ACHN (cell line): ENCODE measurements at regions not wholly inside any gene's neighbourhood (a gene's known extent, or its start where the extent isn't known, plus 50 kb on each side); places are given as distances from the start of the nearest gene placed in this dataset.
A peak's percentile ranks its signal among the peaks of the same experiment; 100 is the strongest.

Experiments used
- DNase-seq: peaks from one replicate; pipeline ENCODE4 v3.0.0-alpha.2; 2015
- in situ Hi-C: cut with HindIII; loops from 2 replicates; pipeline ENCODE4 v1.10.0; 2017; ENCODE audit warnings: low sequenced_read_pairs, low pct_ligation_motif_present, low pct_unique_long_range_greater_than_20kb

DNA sequence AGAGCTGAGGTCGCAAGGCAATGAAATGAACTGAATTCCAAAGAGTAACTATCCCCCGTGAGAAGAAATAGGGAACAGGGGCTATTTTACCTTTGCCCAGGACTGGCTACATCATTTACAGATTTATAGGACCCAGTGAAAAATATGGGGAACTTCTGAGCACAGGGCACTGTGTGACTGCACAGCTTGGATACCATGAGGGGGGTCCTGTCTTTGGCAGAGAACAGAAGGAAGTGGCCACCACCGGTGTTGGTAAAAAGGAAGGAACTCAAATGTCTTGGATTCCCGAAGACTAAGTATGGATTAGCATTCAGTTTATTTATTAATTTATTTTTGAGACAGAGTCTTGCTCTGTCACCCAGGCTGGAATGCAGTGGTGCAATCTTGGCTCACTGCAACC lies 119.6 kb downstream of the B3GNT2 start:
- DNase-seq: no peak
- in situ Hi-C loops: no loop called here

DNA sequence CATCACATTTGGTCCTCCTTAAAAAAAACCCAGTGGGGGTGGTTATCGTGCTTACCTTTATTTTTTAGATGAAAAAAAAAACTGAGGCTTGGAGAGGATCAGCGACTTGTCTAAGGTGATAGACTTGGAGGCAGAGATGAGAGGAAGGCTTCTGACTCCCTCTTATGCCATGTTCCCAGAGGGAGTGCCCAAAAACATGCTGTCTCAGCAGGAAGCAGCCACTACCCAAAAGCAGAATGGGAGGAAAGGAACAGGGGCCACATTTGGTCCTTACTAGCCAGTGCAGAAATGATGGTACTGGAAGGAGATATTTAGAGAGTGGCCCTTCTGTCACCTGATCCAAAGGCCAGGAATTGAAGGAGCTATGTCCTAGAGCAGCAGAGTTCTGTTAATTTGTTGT lies 118.4 kb downstream of the B3GNT2 start:
- in situ Hi-C loops: no loop called here
- no peak for DNase-seq

GRCh38 chr2:62313449-62314227 lies 117.7 kb downstream of the B3GNT2 start:
- DNase-seq: no peak

DNA sequence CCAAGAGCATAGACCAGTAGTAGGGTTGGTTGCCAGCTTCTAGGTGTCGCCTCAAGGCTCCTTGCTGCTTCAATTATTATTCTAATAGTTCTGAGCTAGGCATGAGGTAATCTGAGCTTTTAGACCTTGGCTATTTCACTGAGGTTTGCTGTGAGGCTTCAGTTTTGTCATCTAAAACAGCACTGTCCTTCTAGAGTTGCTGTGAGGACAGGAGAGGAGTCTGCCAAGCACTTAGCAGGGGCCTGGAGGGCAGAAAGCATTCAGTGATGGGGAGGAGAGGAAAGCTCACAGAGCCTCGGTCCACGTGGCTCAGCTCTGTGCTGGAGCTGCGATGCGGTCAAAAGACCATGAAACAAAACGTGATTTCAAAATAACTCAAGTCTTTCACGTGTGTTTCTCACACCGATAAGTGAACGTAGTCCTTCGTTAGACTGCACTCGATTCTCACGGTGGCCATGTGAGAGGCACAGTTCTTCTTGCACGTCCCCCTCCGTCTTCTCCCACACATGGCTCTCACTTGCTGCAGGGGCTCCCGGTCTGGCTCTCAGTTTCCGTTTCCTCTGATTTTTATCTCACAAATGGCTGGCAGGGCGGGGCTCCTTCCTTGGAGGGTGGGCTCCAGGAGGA lies 113.7 kb downstream of the B3GNT2 start:
- in situ Hi-C loops: no loop called here
- DNase-seq: no peak

More at GRCh38 chr2:62313449-62314227, 117.7 kb downstream of the B3GNT2 start:
- in situ Hi-C loops: no loop called here

GRCh38 chr2:62309081-62309464 lies 113.2 kb downstream of the B3GNT2 start:
- in situ Hi-C loops: no loop called here
- no peak for DNase-seq

GRCh38 chr2:62307469-62308389 lies 111.8 kb downstream of the B3GNT2 start:
- in situ Hi-C loops: no loop called here
- no peak for DNase-seq

- in situ Hi-C loops: no loop called here
- DNase-seq: no peak
Measured at GRCh38 chr2:62306751-62307468, 111.0 kb downstream of the B3GNT2 start.

DNA sequence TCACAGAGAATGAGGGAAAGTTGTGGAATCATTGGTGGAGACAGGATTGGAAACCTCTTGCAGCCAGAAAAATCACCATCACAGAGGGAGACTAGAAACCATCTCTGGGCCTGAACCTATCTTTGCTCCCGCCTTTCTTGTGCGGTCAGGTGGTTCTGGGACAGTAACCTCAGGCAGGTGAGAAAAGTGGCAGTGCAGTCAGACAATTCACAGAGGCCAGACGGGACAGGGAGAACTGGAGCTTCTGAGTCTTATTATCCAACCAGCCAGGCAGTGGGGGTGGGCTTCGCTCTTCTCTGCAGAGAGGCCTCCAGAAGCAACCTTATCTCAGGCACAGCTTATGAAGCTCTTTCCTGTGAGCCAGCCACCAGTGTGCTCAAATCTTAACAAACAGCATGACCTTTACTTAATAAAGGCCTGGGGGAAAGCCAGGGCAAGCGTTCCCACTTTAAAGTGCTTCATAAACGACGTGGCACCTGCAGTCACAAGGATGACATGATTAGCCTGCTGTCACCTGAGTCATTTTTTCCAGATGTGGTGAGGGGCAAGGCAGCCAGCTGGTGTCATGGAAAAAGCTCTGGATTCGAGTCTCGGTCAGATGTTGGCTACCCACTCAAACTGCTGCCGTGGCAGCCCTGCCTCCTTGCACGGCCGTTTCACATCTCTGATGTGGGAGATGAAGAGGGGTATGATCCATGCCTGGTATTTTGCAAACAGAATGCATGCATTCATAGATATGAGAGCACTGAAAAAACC lies 109.7 kb downstream of the B3GNT2 start:
- in situ Hi-C loops: no loop called here
- no peak for DNase-seq

DNA sequence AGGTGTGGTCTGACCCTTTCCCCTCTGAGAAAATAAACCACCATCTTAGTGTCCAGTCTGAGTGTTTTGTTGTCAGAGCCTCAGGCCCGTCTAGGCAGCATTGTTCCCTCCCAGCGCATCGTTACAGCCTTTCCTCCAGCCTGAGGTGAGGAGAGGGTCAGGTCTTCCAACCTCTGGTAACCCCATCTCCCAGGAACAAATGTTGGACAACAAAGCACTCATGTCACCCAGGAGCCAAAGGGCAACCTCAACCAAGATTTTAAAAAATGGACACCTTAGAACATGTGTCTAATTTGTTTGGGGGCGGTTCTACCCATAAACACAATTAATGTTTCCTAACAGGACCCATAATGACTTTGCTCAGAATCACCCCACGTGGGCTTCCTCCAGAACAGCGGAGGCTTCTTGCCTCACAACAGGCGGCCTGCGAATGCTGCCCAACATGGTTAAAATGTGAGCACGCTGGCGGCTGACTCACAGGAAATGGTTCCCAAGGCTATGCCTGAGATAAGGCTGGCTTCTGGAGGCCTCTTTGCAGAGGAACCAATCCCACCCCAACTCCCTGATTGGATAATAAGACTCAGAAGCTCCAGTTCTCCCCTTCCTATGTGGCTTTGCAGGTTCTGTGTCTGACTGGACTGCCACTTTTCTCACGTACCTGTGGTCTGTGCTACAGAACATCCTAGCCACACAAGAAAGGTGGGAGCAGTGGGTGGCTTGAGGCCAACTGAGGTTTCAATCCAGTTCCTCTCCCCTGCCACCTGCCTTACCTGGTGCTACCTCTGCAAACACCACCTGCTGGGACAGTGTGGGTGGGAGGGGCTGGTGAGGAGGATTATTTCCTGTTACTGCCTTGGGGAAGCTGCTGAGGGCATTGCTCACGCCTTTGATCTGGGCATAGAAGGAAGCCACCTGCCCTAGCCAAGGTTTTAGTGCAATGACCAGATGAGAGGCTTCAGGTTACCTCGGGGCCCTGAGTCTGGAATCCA lies 108.8 kb downstream of the B3GNT2 start:
- in situ Hi-C loops: no loop called here
- no peak for DNase-seq

DNA sequence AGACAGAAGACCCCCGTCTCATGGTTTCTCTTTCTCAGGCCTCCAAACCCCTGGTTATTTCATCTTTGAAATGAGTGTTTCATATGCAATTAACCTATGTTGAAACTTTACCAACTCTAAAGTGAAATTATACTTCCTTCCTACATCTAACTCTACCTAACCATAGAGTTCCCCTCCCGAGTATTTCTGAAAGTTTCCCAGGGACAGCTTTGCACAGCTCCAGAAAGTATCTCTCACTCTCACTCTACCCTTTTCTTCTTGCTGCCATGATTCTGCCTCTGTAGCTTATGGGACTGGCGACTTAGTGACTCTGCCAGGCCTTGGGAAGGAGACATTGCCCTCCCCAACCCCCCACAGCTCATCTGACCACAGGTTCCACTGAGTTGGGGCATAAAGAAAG lies 107.9 kb downstream of the B3GNT2 start:
- DNase-seq: no peak
- in situ Hi-C loops: no loop called here

- in situ Hi-C loops: no loop called here
- DNase-seq: no peak
Measured at GRCh38 chr2:62302631-62303435, 106.9 kb downstream of the B3GNT2 start.

GRCh38 chr2:62300925-62301324 lies 105.0 kb downstream of the B3GNT2 start:
- in situ Hi-C loops: no loop called here

GRCh38 chr2:62297624-62298010 lies 101.7 kb downstream of the B3GNT2 start:
- DNase-seq: peak; percentile 32
- in situ Hi-C loops: no loop called here

More at GRCh38 chr2:62300925-62301324, 105.0 kb downstream of the B3GNT2 start:
- no peak for DNase-seq

GRCh38 chr2:62296832-62297623 lies 101.1 kb downstream of the B3GNT2 start:
- in situ Hi-C loops: no loop called here
- DNase-seq: no peak

DNA sequence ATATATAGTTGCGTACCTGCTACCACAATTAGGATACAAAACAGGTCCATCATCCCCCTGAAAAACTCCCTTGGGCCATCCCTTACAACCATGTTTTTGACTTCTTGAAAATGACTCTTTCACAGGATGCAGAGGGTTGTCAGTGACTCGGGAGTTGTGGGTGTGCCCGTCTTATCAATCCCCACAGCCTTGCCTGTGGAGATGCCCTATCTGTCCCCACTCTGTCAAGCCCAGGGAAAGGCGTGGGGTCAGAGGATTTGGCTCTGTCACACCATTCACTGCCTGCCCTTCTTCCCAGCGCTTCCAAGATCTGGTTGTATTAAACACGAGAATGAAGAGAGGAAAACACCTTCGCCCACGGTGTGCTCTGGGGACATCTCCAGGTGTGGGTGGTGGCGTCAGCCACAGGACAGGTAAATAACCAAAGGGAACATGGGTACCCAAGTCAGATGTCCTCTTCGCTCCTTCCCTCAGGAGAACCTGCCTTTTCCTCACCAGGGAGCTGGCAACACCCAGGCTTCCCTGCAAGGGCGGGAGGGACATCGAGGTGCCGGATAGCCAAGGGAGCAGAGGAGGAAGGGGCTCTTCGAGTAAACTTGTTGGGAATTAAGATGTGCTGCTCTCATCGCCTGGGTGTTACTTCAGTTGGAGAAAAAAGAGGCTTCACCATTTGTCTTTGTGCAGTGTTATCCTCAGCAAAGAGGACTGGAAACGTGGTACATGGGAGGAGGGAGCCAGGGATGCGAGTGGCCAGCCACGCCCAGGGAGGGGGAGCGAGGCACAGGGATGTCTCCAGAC lies 100.3 kb downstream of the B3GNT2 start:
- DNase-seq: no peak
- in situ Hi-C loops: no loop called here
